ENCODE measurements at regions not wholly inside any gene's neighbourhood (a gene's known extent, or its start where the extent isn't known, plus 50 kb on each side); places are given as distances from the start of the nearest gene placed in this dataset.

GRCh38 chr18:51767293-51767692, 569.8 kb upstream of the MEX3C start:
- TF ChIP-seq, protein P1, sequence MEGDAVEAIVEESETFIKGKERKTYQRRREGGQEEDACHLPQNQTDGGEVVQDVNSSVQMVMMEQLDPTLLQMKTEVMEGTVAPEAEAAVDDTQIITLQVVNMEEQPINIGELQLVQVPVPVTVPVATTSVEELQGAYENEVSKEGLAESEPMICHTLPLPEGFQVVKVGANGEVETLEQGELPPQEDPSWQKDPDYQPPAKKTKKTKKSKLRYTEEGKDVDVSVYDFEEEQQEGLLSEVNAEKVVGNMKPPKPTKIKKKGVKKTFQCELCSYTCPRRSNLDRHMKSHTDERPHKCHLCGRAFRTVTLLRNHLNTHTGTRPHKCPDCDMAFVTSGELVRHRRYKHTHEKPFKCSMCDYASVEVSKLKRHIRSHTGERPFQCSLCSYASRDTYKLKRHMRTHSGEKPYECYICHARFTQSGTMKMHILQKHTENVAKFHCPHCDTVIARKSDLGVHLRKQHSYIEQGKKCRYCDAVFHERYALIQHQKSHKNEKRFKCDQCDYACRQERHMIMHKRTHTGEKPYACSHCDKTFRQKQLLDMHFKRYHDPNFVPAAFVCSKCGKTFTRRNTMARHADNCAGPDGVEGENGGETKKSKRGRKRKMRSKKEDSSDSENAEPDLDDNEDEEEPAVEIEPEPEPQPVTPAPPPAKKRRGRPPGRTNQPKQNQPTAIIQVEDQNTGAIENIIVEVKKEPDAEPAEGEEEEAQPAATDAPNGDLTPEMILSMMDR (conservative IDR thresholded peaks at IDR 0.05) = no peak
- no peak for TF ChIP-seq ZFX (IDR thresholded peaks at IDR 0.05)

All from C4-2B (cell line).